A673 (cell line): ENCODE measurements at regions not wholly inside any gene's neighbourhood (a gene's known extent, or its start where the extent isn't known, plus 50 kb on each side); places are given as distances from the start of the nearest gene placed in this dataset.

ENCODE experiments used
- BruUV-seq: library from RNA; stranded (reverse); fragments of 400-500 nt; replicated peaks from 2 replicates; lab custom pipeline; 2021; lab: Mats Ljungman, UMichigan
- CTCF ChIA-PET: fragments of 300-600 bp; sonication (Branson Sonifier 250); formaldehyde crosslinking; loops from one replicate; lab custom pipeline; 2022; ENCODE audit warnings: antibody characterized with exemption; lab: Charles Lee
- POLR2A ChIA-PET: fragments of 300-600 bp; sonication (Branson Sonifier 250); formaldehyde crosslinking; loops from one replicate; lab custom pipeline; 2022; ENCODE audit warnings: antibody characterized with exemption; ENCODE audit not compliant: low non-redundant PET; lab: Charles Lee
- DNase-seq: peaks from one replicate; pipeline ENCODE4 v3.0.0-alpha.2; 2015; ENCODE audit warnings: low spot score
- H3K27ac ChIP-seq: fragments of 200-600 bp; sonication (generic); 2 replicates; pipeline ENCODE4 v1.5.1; 2016; ENCODE audit warnings: mixed run types, low read depth, mild to moderate bottlenecking, mixed read lengths, antibody characterized with exemption, low read length; ENCODE audit not compliant: poor library complexity, severe bottlenecking
- H3K27me3 ChIP-seq: fragments of 200-600 bp; sonication (generic); replicated peaks from 2 replicates; pipeline ENCODE4 v1.6.1; 2017; ENCODE audit warnings: mixed run types, low read depth, mild to moderate bottlenecking, mixed read lengths, antibody characterized with exemption, low read length; ENCODE audit not compliant: insufficient read depth, poor library complexity
- H3K36me3 ChIP-seq: fragments of 200-600 bp; sonication (generic); 2 replicates; pipeline ENCODE4 v1.6.1; 2016; ENCODE audit warnings: mixed run types, mild to moderate bottlenecking, mixed read lengths, antibody characterized with exemption, low read length; ENCODE audit not compliant: insufficient read depth, poor library complexity, severe bottlenecking
- H3K4me1 ChIP-seq: fragments of 200-600 bp; sonication (generic); 2 replicates; pipeline ENCODE4 v1.6.1; 2017; ENCODE audit warnings: mixed run types, mild to moderate bottlenecking, mixed read lengths, antibody characterized with exemption, low read length; ENCODE audit not compliant: insufficient read depth, poor library complexity, severe bottlenecking
- H3K4me3 ChIP-seq: fragments of 200-600 bp; sonication (generic); 2 replicates; pipeline ENCODE4 v1.5.1; 2016; ENCODE audit warnings: low read depth, mixed run types, mild to moderate bottlenecking, mixed read lengths, low read length; ENCODE audit not compliant: poor library complexity, severe bottlenecking
- H3K9me3 ChIP-seq: fragments of 200-600 bp; sonication (generic); 2 replicates; pipeline ENCODE4 v1.6.1; 2016; ENCODE audit warnings: mixed run types, low read depth, mild to moderate bottlenecking, mixed read lengths, antibody characterized with exemption, low read length; ENCODE audit not compliant: poor library complexity, severe bottlenecking
- CTCF ChIP-seq: fragments of 300-800, 200-600 bp; sonication (generic); conservative IDR thresholded peaks from 2 replicates; pipeline ENCODE4 v1.5.1; 2017; ENCODE audit warnings: low read depth, mild to moderate bottlenecking, antibody characterized with exemption, low read length, moderate library complexity, mixed read lengths
- EZH2 ChIP-seq: fragments of 200-600 bp; sonication (generic); IDR thresholded peaks from 2 replicates; pipeline ENCODE4 v1.6.1; 2017; ENCODE audit warnings: borderline replicate concordance, low read depth, mild to moderate bottlenecking, mixed read lengths, antibody characterized with exemption, low read length; ENCODE audit not compliant: poor library complexity, severe bottlenecking
- intact Hi-C: fragments of 100-400 bp; cut with micrococcal nuclease; formaldehyde crosslinking; loops from one replicate; pipeline ENCODE4 v1.10.0; 2022; ENCODE audit not compliant: unreplicated experiment

GRCh38 chr7:117955046-117955445 lies 81.8 kb upstream of the CTTNBP2 start:
- peak; percentile 29 for DNase-seq
- Histone ChIP-seq H3K27ac (no peak overlapping the region), H3K27me3 (no peaks in the 10 kb centered on the region), H3K4me3 (no peak overlapping the region), H3K36me3 (no peaks in the 10 kb centered on the region), H3K9me3 (no peaks in the 10 kb centered on the region), H3K4me1 (no peaks in the 10 kb centered on the region)
- POLR2A ChIA-PET = no interaction called here
- intact Hi-C loops = no loop called here
- BruUV-seq = no TSS peak
- CTCF ChIA-PET = interaction anchor here (0.7 kb wide), 1 partner anchor 1149 kb away, joined by 3 read pairs; no protein-coding TSS in a partner anchor
- TF ChIP-seq EZH2 (no peak), CTCF (no peak)

DNA sequence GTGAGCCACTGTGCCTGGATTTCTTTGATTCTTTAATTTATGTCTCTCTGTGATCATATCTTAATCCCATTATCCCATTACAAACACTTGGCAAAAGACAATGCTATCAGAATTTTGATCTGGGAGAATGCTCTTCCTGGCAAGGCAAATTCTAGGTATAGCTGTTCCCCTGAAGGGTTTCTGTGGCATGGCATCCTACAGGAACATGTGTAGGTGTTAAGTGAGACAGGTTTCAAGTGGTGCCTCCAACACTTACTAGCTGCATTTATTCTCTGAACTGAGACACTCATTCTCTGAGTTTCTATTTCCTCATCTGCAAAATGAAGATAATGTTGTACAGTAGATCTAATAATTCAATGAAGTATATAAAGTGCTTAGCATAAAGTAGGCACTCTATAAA lies 87.1 kb upstream of the CTTNBP2 start:
- no peaks in the 10 kb centered on the region for H3K27me3 ChIP-seq
- TF ChIP-seq CTCF (no peak), EZH2 (no peak)
- intact Hi-C loops = no loop called here
- no peak for DNase-seq
- BruUV-seq = no TSS peak
- ChIA-PET POLR2A (no interaction called here), CTCF (no interaction called here)
- H3K4me1 ChIP-seq = peaks cover 31% of the 10 kb centered on the region
- H3K9me3 ChIP-seq = no peaks in the 10 kb centered on the region
- H3K36me3 ChIP-seq = no peaks in the 10 kb centered on the region
- no peak overlapping the region for H3K4me3 ChIP-seq
- no peak overlapping the region for H3K27ac ChIP-seq

GRCh38 chr7:117961235-117961634 lies 88.0 kb upstream of the CTTNBP2 start:
- ChIA-PET CTCF (no interaction called here), POLR2A (no interaction called here)
- Histone ChIP-seq H3K4me1 (peaks cover 31% of the 10 kb centered on the region), H3K27ac (no peak overlapping the region), H3K27me3 (no peaks in the 10 kb centered on the region), H3K4me3 (no peak overlapping the region), H3K36me3 (no peaks in the 10 kb centered on the region), H3K9me3 (no peaks in the 10 kb centered on the region)
- no TSS peak for BruUV-seq
- no peak for DNase-seq
- intact Hi-C loops = no loop called here
- TF ChIP-seq EZH2 (no peak), CTCF (no peak)
